ENCODE measurements at regions not wholly inside any gene's neighbourhood (a gene's known extent, or its start where the extent isn't known, plus 50 kb on each side); places are given as distances from the start of the nearest gene placed in this dataset.
A peak's percentile ranks its signal among the peaks of the same experiment; 100 is the strongest.

GRCh38 chr14:71202881-71203280, 295.6 kb downstream of the PCNX1 start:
- POLR2A ChIA-PET = no interaction called here
- H3K27ac ChIP-seq (ENCODE audit: insufficient read depth in 1 of 2, low read depth in 1 of 2, low read length in 2 of 2, poor library complexity in 1 of 2, severe bottlenecking in 2 of 2) = no peak overlapping the region
- 88% methylated on average over 3 of the region's 3 CpGs for WGBS (ENCODE audit: insufficient coverage)
- H3K4me3 ChIP-seq (ENCODE audit: control insufficient read depth in 1 of 7, extremely low read depth in 1 of 7, insufficient read depth in 4 of 7, low read depth in 2 of 7, low read length in 6 of 7) = no peak overlapping the region
- no peaks in the 10 kb centered on the region for H3K4me1 ChIP-seq (ENCODE audit: control extremely low read depth in 1 of 4, control insufficient read depth in 4 of 4, insufficient read depth in 4 of 4, low read length in 3 of 4)
- DNase-seq = no peak
- no peaks in the 10 kb centered on the region for H3K36me3 ChIP-seq (ENCODE audit: control insufficient read depth in 4 of 4, insufficient read depth in 4 of 4, low read length in 3 of 4)
- CTCF ChIA-PET = no interaction called here
- H3K27me3 ChIP-seq (replicated peaks in 2 of 5; ENCODE audit: control insufficient read depth in 4 of 5, insufficient read depth in 5 of 5, low read length in 4 of 5) = peaks cover 0 to 2% (median 0%) of the 10 kb centered on the region in 5 experiments
- peaks cover 0 to 5% (median 0%) of the 10 kb centered on the region in 5 experiments for H3K9me3 ChIP-seq (ENCODE audit: control extremely low read depth in 1 of 5, control insufficient read depth in 4 of 5, insufficient read depth in 2 of 5, low read depth in 1 of 5, low read length in 4 of 5)

GRCh38 chr14:71203306-71203705, 296.0 kb downstream of the PCNX1 start:
- ChIA-PET POLR2A (no interaction called here), CTCF (no interaction called here)
- Histone ChIP-seq H3K27me3 (replicated peaks in 2 of 5; ENCODE audit: control insufficient read depth in 4 of 5, insufficient read depth in 5 of 5, low read length in 4 of 5) (peaks cover 0 to 2% (median 0%) of the 10 kb centered on the region in 5 experiments), H3K9me3 (ENCODE audit: control extremely low read depth in 1 of 5, control insufficient read depth in 4 of 5, insufficient read depth in 2 of 5, low read depth in 1 of 5, low read length in 4 of 5) (peaks cover 0 to 5% (median 0%) of the 10 kb centered on the region in 5 experiments), H3K36me3 (ENCODE audit: control insufficient read depth in 4 of 4, insufficient read depth in 4 of 4, low read length in 3 of 4) (no peaks in the 10 kb centered on the region), H3K4me1 (ENCODE audit: control extremely low read depth in 1 of 4, control insufficient read depth in 4 of 4, insufficient read depth in 4 of 4, low read length in 3 of 4) (no peaks in the 10 kb centered on the region), H3K4me3 (ENCODE audit: control insufficient read depth in 1 of 7, extremely low read depth in 1 of 7, insufficient read depth in 4 of 7, low read depth in 2 of 7, low read length in 6 of 7) (no peak overlapping the region), H3K27ac (ENCODE audit: insufficient read depth in 1 of 2, low read depth in 1 of 2, low read length in 2 of 2, poor library complexity in 1 of 2, severe bottlenecking in 2 of 2) (no peak overlapping the region)
- 89% methylated on average over 6 of the region's 6 CpGs for WGBS (ENCODE audit: insufficient coverage)
- no peak for DNase-seq

- H3K27ac ChIP-seq (ENCODE audit: insufficient read depth in 1 of 2, low read depth in 1 of 2, low read length in 2 of 2, poor library complexity in 1 of 2, severe bottlenecking in 2 of 2) = no peak overlapping the region
- CTCF ChIA-PET = no interaction called here
- DNase-seq = no peak
- H3K9me3 ChIP-seq (ENCODE audit: control extremely low read depth in 1 of 5, control insufficient read depth in 4 of 5, insufficient read depth in 2 of 5, low read depth in 1 of 5, low read length in 4 of 5) = peaks cover 0 to 3% (median 0%) of the 10 kb centered on the region in 5 experiments
- no peak overlapping the region for H3K4me3 ChIP-seq (ENCODE audit: control insufficient read depth in 1 of 7, extremely low read depth in 1 of 7, insufficient read depth in 4 of 7, low read depth in 2 of 7, low read length in 6 of 7)
- POLR2A ChIA-PET = no interaction called here
- H3K36me3 ChIP-seq (ENCODE audit: control insufficient read depth in 4 of 4, insufficient read depth in 4 of 4, low read length in 3 of 4) = no peaks in the 10 kb centered on the region
- peaks cover 0 to 2% (median 0%) of the 10 kb centered on the region in 5 experiments for H3K27me3 ChIP-seq (replicated peaks in 2 of 5; ENCODE audit: control insufficient read depth in 4 of 5, insufficient read depth in 5 of 5, low read length in 4 of 5)
- no peaks in the 10 kb centered on the region for H3K4me1 ChIP-seq (ENCODE audit: control extremely low read depth in 1 of 4, control insufficient read depth in 4 of 4, insufficient read depth in 4 of 4, low read length in 3 of 4)
- 67% methylated on average over 2 of the region's 2 CpGs for WGBS (ENCODE audit: insufficient coverage)
Measured at GRCh38 chr14:71204231-71204630, 297.0 kb downstream of the PCNX1 start.

GRCh38 chr14:71204768-71205167, 297.5 kb downstream of the PCNX1 start:
- no peaks in the 10 kb centered on the region for H3K9me3 ChIP-seq (ENCODE audit: control extremely low read depth in 1 of 5, control insufficient read depth in 4 of 5, insufficient read depth in 2 of 5, low read depth in 1 of 5, low read length in 4 of 5)
- no peak overlapping the region for H3K4me3 ChIP-seq (ENCODE audit: control insufficient read depth in 1 of 7, extremely low read depth in 1 of 7, insufficient read depth in 4 of 7, low read depth in 2 of 7, low read length in 6 of 7)
- H3K27me3 ChIP-seq (replicated peaks in 2 of 5; ENCODE audit: control insufficient read depth in 4 of 5, insufficient read depth in 5 of 5, low read length in 4 of 5) = peaks cover 0 to 2% (median 0%) of the 10 kb centered on the region in 5 experiments
- H3K4me1 ChIP-seq (ENCODE audit: control extremely low read depth in 1 of 4, control insufficient read depth in 4 of 4, insufficient read depth in 4 of 4, low read length in 3 of 4) = no peaks in the 10 kb centered on the region
- no peak for DNase-seq
- no peak overlapping the region for H3K27ac ChIP-seq (ENCODE audit: insufficient read depth in 1 of 2, low read depth in 1 of 2, low read length in 2 of 2, poor library complexity in 1 of 2, severe bottlenecking in 2 of 2)
- 100% methylated on average over 1 of the region's 1 CpG for WGBS (ENCODE audit: insufficient coverage)
- H3K36me3 ChIP-seq (ENCODE audit: control insufficient read depth in 4 of 4, insufficient read depth in 4 of 4, low read length in 3 of 4) = no peaks in the 10 kb centered on the region
- POLR2A ChIA-PET = no interaction called here
- CTCF ChIA-PET = no interaction called here

GRCh38 chr14:71206123-71206522, 298.9 kb downstream of the PCNX1 start:
- ChIA-PET CTCF (interaction anchor here (0.9 kb wide), 1 partner anchor 8 kb away, joined by 3 read pairs; no protein-coding TSS in a partner anchor), POLR2A (no interaction called here)
- Histone ChIP-seq H3K9me3 (ENCODE audit: control extremely low read depth in 1 of 5, control insufficient read depth in 4 of 5, insufficient read depth in 2 of 5, low read depth in 1 of 5, low read length in 4 of 5) (no peaks in the 10 kb centered on the region), H3K4me1 (ENCODE audit: control extremely low read depth in 1 of 4, control insufficient read depth in 4 of 4, insufficient read depth in 4 of 4, low read length in 3 of 4) (no peaks in the 10 kb centered on the region), H3K36me3 (ENCODE audit: control insufficient read depth in 4 of 4, insufficient read depth in 4 of 4, low read length in 3 of 4) (no peaks in the 10 kb centered on the region), H3K4me3 (ENCODE audit: control insufficient read depth in 1 of 7, extremely low read depth in 1 of 7, insufficient read depth in 4 of 7, low read depth in 2 of 7, low read length in 6 of 7) (no peak overlapping the region), H3K27ac (ENCODE audit: insufficient read depth in 1 of 2, low read depth in 1 of 2, low read length in 2 of 2, poor library complexity in 1 of 2, severe bottlenecking in 2 of 2) (no peak overlapping the region), H3K27me3 (replicated peaks in 2 of 5; ENCODE audit: control insufficient read depth in 4 of 5, insufficient read depth in 5 of 5, low read length in 4 of 5) (peaks cover 0 to 2% (median 0%) of the 10 kb centered on the region in 5 experiments)
- WGBS (ENCODE audit: insufficient coverage) = 100% methylated on average over 1 of the region's 2 CpGs
- DNase-seq = no peak

- Histone ChIP-seq H3K27me3 (replicated peaks in 2 of 5; ENCODE audit: control insufficient read depth in 4 of 5, insufficient read depth in 5 of 5, low read length in 4 of 5) (peaks cover 0 to 2% (median 0%) of the 10 kb centered on the region in 5 experiments), H3K36me3 (ENCODE audit: control insufficient read depth in 4 of 4, insufficient read depth in 4 of 4, low read length in 3 of 4) (no peaks in the 10 kb centered on the region), H3K9me3 (ENCODE audit: control extremely low read depth in 1 of 5, control insufficient read depth in 4 of 5, insufficient read depth in 2 of 5, low read depth in 1 of 5, low read length in 4 of 5) (no peaks in the 10 kb centered on the region), H3K4me1 (ENCODE audit: control extremely low read depth in 1 of 4, control insufficient read depth in 4 of 4, insufficient read depth in 4 of 4, low read length in 3 of 4) (no peaks in the 10 kb centered on the region), H3K4me3 (ENCODE audit: control insufficient read depth in 1 of 7, extremely low read depth in 1 of 7, insufficient read depth in 4 of 7, low read depth in 2 of 7, low read length in 6 of 7) (no peak overlapping the region), H3K27ac (ENCODE audit: insufficient read depth in 1 of 2, low read depth in 1 of 2, low read length in 2 of 2, poor library complexity in 1 of 2, severe bottlenecking in 2 of 2) (no peak overlapping the region)
- DNase-seq = peak; percentile 8 to 54 (median 34)
- 89% methylated on average over 7 of the region's 7 CpGs for WGBS (ENCODE audit: insufficient coverage)
- POLR2A ChIA-PET = no interaction called here
- CTCF ChIA-PET = interaction anchor here (0.9 kb wide), 1 partner anchor 7 kb away, joined by 3 read pairs; no protein-coding TSS in a partner anchor
Measured at GRCh38 chr14:71206766-71207371, 299.6 kb downstream of the PCNX1 start.

- H3K9me3 ChIP-seq (ENCODE audit: control extremely low read depth in 1 of 5, control insufficient read depth in 4 of 5, insufficient read depth in 2 of 5, low read depth in 1 of 5, low read length in 4 of 5) = no peaks in the 10 kb centered on the region
- POLR2A ChIA-PET = no interaction called here
- peaks cover 0 to 4% (median 0%) of the 10 kb centered on the region in 4 experiments for H3K4me1 ChIP-seq (ENCODE audit: control extremely low read depth in 1 of 4, control insufficient read depth in 4 of 4, insufficient read depth in 4 of 4, low read length in 3 of 4)
- H3K4me3 ChIP-seq (ENCODE audit: control insufficient read depth in 1 of 7, extremely low read depth in 1 of 7, insufficient read depth in 4 of 7, low read depth in 2 of 7, low read length in 6 of 7) = no peak overlapping the region
- H3K27me3 ChIP-seq (replicated peaks in 2 of 5; ENCODE audit: control insufficient read depth in 4 of 5, insufficient read depth in 5 of 5, low read length in 4 of 5) = peaks cover 0 to 2% (median 0%) of the 10 kb centered on the region in 5 experiments
- no peak overlapping the region for H3K27ac ChIP-seq (ENCODE audit: insufficient read depth in 1 of 2, low read depth in 1 of 2, low read length in 2 of 2, poor library complexity in 1 of 2, severe bottlenecking in 2 of 2)
- no peaks in the 10 kb centered on the region for H3K36me3 ChIP-seq (ENCODE audit: control insufficient read depth in 4 of 4, insufficient read depth in 4 of 4, low read length in 3 of 4)
- WGBS (ENCODE audit: insufficient coverage) = 100% methylated on average over 4 of the region's 6 CpGs
- CTCF ChIA-PET = interaction anchor here (1.0 kb wide), 2 partner anchors 8 to 33 kb away, joined by 3 read pairs; no protein-coding TSS in a partner anchor
- DNase-seq = no peak
Measured at GRCh38 chr14:71208702-71209357, 301.6 kb downstream of the PCNX1 start.
